ENCODE measurements at regions not wholly inside any gene's neighbourhood (a gene's known extent, or its start where the extent isn't known, plus 50 kb on each side); places are given as distances from the start of the nearest gene placed in this dataset.

GRCh38 chr21:18832950-18833349 is 429.4 kb upstream of the TMPRSS15 start:
- no peak for TF ChIP-seq CTCF (IDR thresholded peaks at IDR 0.05; ENCODE audit: borderline replicate concordance, extremely low read depth, low read length, poor library complexity, severe bottlenecking)
- TF ChIP-seq EZH2 (IDR thresholded peaks at IDR 0.05; ENCODE audit: borderline replicate concordance, low read depth, low read length, severe bottlenecking): no peak

Measured in DND-41 (cell line).